SU-DHL-6 (cell line): ENCODE measurements at regions not wholly inside any gene's neighbourhood (a gene's known extent, or its start where the extent isn't known, plus 50 kb on each side); places are given as distances from the start of the nearest gene placed in this dataset.

Source experiments
- H2AFZ ChIP-seq: fragments of 200-600 bp; sonication (generic); 2 replicates; pipeline ENCODE4 v1.6.1; 2014; ENCODE audit warnings: low read depth, mild to moderate bottlenecking, moderate library complexity, mixed read lengths, antibody characterized with exemption, low read length; ENCODE audit not compliant: severe bottlenecking
- H3F3A ChIP-seq: fragments of 200-600 bp; shearing (Covaris generic); 2 replicates; pipeline ENCODE4 v1.6.0; 2016; ENCODE audit warnings: antibody characterized with exemption, mild to moderate bottlenecking; ENCODE audit not compliant: insufficient read depth
- H3K27ac ChIP-seq: fragments of 200-600 bp; sonication (generic); 2 replicates; pipeline ENCODE4 v1.5.1; 2016; ENCODE audit warnings: low read depth, mild to moderate bottlenecking, low read length, moderate library complexity, mixed read lengths
- H3K27me3 ChIP-seq: fragments of 200-600 bp; sonication (generic), shearing (Covaris generic); 2 replicates; pipeline ENCODE4 v1.6.0; 2014; ENCODE audit warnings: mild to moderate bottlenecking, low read length
- H3K36me3 ChIP-seq: fragments of 200-600 bp; sonication (generic); 2 replicates; pipeline ENCODE4 v1.6.1; 2014; ENCODE audit warnings: mild to moderate bottlenecking, low read length, mixed read lengths
- H3K4me2 ChIP-seq: fragments of 300-600, 200-600 bp; shearing (Covaris generic), sonication (generic); 2 replicates; pipeline ENCODE4 v1.6.0; 2014; ENCODE audit warnings: low read length, low read depth, mild to moderate bottlenecking; ENCODE audit not compliant: poor library complexity, severe bottlenecking
- H3K4me3 ChIP-seq: fragments of 200-600 bp; sonication (generic); 2 replicates; pipeline ENCODE4 v1.5.1; 2014; ENCODE audit warnings: antibody characterized with exemption, low read length, mild to moderate bottlenecking, mixed read lengths; ENCODE audit not compliant: insufficient read depth, poor library complexity, severe bottlenecking
- H3K79me2 ChIP-seq: fragments of 200-600 bp; sonication (generic); 2 replicates; pipeline ENCODE4 v1.6.1; 2014; ENCODE audit warnings: mild to moderate bottlenecking, low read length, moderate library complexity; ENCODE audit not compliant: insufficient read depth
- H3K9ac ChIP-seq: fragments of 200-600 bp; sonication (generic); 2 replicates; pipeline ENCODE4 v1.7.0; 2014; ENCODE audit warnings: mild to moderate bottlenecking, low read length
- H3K9me2 ChIP-seq: fragments of 200-600 bp; sonication (generic); replicated peaks from 2 replicates; pipeline ENCODE4 v1.6.1; 2014; ENCODE audit warnings: low read length; ENCODE audit not compliant: insufficient read depth
- H3K9me3 ChIP-seq: fragments of 200-600 bp; sonication (generic); 2 replicates; pipeline ENCODE4 v1.6.1; 2014; ENCODE audit warnings: low read length, mixed read lengths; ENCODE audit not compliant: insufficient read depth
- H4K20me1 ChIP-seq: fragments of 200-600 bp; sonication (generic); 2 replicates; pipeline ENCODE4 v1.6.1; 2014; ENCODE audit warnings: low read depth, mild to moderate bottlenecking, antibody characterized with exemption, low read length, moderate library complexity, mixed read lengths
- CTCF ChIP-seq: fragments of 200-600 bp; sonication (generic); IDR thresholded peaks from one replicate; pipeline ENCODE4 v1.5.1; 2017; ENCODE audit warnings: antibody characterized with exemption, mild to moderate bottlenecking, low read length, moderate library complexity; ENCODE audit not compliant: insufficient read depth, poor library complexity, severe bottlenecking
- EZH2phosphoT487 ChIP-seq: fragments of 200-600 bp; sonication (generic), shearing (Covaris generic); conservative IDR thresholded peaks from 2 replicates; pipeline ENCODE4 v1.6.1; 2018; ENCODE audit warnings: mild to moderate bottlenecking, antibody characterized with exemption, low read length, moderate library complexity, mixed read lengths

DNA sequence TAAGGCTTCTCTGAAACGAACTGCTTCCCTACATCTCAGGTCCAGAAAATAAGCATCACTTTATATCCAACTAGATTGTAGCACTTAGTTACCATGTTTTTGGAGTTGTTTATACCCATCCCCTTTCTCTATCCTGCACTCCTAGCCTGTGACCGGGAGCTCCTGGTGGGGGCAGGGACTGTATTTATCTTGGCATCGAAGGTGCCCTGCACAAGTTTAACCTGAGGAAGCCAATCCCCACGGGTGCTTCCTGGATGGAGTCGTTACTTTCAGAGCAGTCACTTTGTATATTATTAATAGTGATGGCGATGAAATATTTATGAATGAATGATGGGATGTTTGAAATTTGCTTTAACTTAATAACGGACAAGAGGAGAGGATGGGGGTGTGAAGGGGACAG, 73.9 kb downstream of the KLHDC7A start:
- Histone ChIP-seq H3K9me3 (no peaks in the 10 kb centered on the region), H3F3A (no peaks in the 10 kb centered on the region), H2AFZ (no peak overlapping the region), H3K4me2 (no peak overlapping the region), H3K9ac (no peak overlapping the region), H3K27me3 (no peaks in the 10 kb centered on the region), H3K36me3 (no peaks in the 10 kb centered on the region), H3K79me2 (no peaks in the 10 kb centered on the region), H3K9me2 (no peaks in the 10 kb centered on the region), H3K4me3 (no peak overlapping the region), H4K20me1 (no peaks in the 10 kb centered on the region), H3K27ac (no peak overlapping the region)
- no peak for TF ChIP-seq CTCF
- TF ChIP-seq EZH2phosphoT487: no peak

GRCh38 chr1:18555036-18555435, 74.3 kb downstream of the KLHDC7A start:
- H3K27ac ChIP-seq: no peak overlapping the region
- no peaks in the 10 kb centered on the region for H3K27me3 ChIP-seq

GRCh38 chr1:18556364-18556763, 74.3 kb upstream of the PAX7 start:
- Histone ChIP-seq H3K4me3 (no peak overlapping the region), H3F3A (no peaks in the 10 kb centered on the region), H4K20me1 (no peaks in the 10 kb centered on the region), H3K9me2 (no peaks in the 10 kb centered on the region), H2AFZ (no peak overlapping the region), H3K9ac (no peak overlapping the region), H3K36me3 (no peaks in the 10 kb centered on the region), H3K27ac (no peak overlapping the region), H3K79me2 (no peaks in the 10 kb centered on the region), H3K27me3 (no peaks in the 10 kb centered on the region), H3K4me2 (no peak overlapping the region), H3K9me3 (no peaks in the 10 kb centered on the region)
- no peak for TF ChIP-seq EZH2phosphoT487
- TF ChIP-seq CTCF: peak; percentile 52

More at GRCh38 chr1:18555036-18555435, 74.3 kb downstream of the KLHDC7A start:
- Histone ChIP-seq H3F3A (no peaks in the 10 kb centered on the region), H3K4me3 (no peak overlapping the region), H3K9me3 (no peaks in the 10 kb centered on the region), H3K9me2 (no peaks in the 10 kb centered on the region), H3K36me3 (no peaks in the 10 kb centered on the region), H3K9ac (no peak overlapping the region), H2AFZ (no peak overlapping the region), H3K4me2 (no peak overlapping the region), H3K79me2 (no peaks in the 10 kb centered on the region), H4K20me1 (no peaks in the 10 kb centered on the region)
- TF ChIP-seq EZH2phosphoT487: no peak
- no peak for TF ChIP-seq CTCF
